ENCODE measurements at regions not wholly inside any gene's neighbourhood (a gene's known extent, or its start where the extent isn't known, plus 50 kb on each side); places are given as distances from the start of the nearest gene placed in this dataset.
"Not testable (repeated sequence)": the region's sequence is repeated elsewhere in the genome, so short reads cannot be mapped to it uniquely, and the experiment has no call there.

- FAIRE-seq = not testable (repeated sequence)
These were observed 73.5 kb downstream of the NPIPA8 start for GRCh38 chr16:18263046-18263445.

- not testable (repeated sequence) for FAIRE-seq
These were observed 74.7 kb downstream of the NPIPA8 start for GRCh38 chr16:18261848-18262247.

GRCh38 chr16:18259496-18260176, 76.9 kb downstream of the NPIPA8 start:
- not testable (repeated sequence) for FAIRE-seq

GRCh38 chr16:18252943-18253342, 83.6 kb downstream of the NPIPA8 start:
- not testable (repeated sequence) for FAIRE-seq

GRCh38 chr16:18230505-18230904, 106.0 kb downstream of the NPIPA8 start:
- FAIRE-seq = not testable (repeated sequence)

- FAIRE-seq = not testable (repeated sequence)
These were observed 114.2 kb downstream of the NPIPA8 start for GRCh38 chr16:18222054-18223009.

GRCh38 chr16:18217741-18218140, 118.8 kb downstream of the NPIPA8 start:
- not testable (repeated sequence) for FAIRE-seq

GRCh38 chr16:18216814-18217213, 119.7 kb downstream of the NPIPA8 start:
- not testable (repeated sequence) for FAIRE-seq

- not testable (repeated sequence) for FAIRE-seq
These were observed 122.7 kb downstream of the NPIPA8 start for GRCh38 chr16:18213810-18214209.

GRCh38 chr16:18211505-18211904, 125.0 kb downstream of the NPIPA8 start:
- FAIRE-seq = not testable (repeated sequence)

- FAIRE-seq = not testable (repeated sequence)
These were observed 131.8 kb downstream of the NPIPA8 start for GRCh38 chr16:18204786-18205185.

- FAIRE-seq = not testable (repeated sequence)
These were observed 132.2 kb downstream of the NPIPA8 start for GRCh38 chr16:18204309-18204708.

- not testable (repeated sequence) for FAIRE-seq
These were observed 135.0 kb downstream of the NPIPA8 start for GRCh38 chr16:18201511-18201910.

- FAIRE-seq = not testable (repeated sequence)
These were observed 144.1 kb downstream of the NPIPA8 start for GRCh38 chr16:18192389-18192788.

- FAIRE-seq = not testable (repeated sequence)
These were observed 146.4 kb downstream of the NPIPA8 start for GRCh38 chr16:18190179-18190578.

- not testable (repeated sequence) for FAIRE-seq
These were observed 151.8 kb downstream of the NPIPA8 start for GRCh38 chr16:18184755-18185154.

- not testable (repeated sequence) for FAIRE-seq
These were observed 155.5 kb downstream of the NPIPA8 start for GRCh38 chr16:18181028-18181427.

GRCh38 chr16:18173945-18174497, 162.5 kb downstream of the NPIPA8 start:
- FAIRE-seq = not testable (repeated sequence)

GRCh38 chr16:18162293-18162692, 174.2 kb downstream of the NPIPA8 start:
- FAIRE-seq = not testable (repeated sequence)

GRCh38 chr16:18161224-18161623, 175.3 kb downstream of the NPIPA8 start:
- not testable (repeated sequence) for FAIRE-seq

GRCh38 chr16:18159185-18159584, 177.4 kb downstream of the NPIPA8 start:
- FAIRE-seq = not testable (repeated sequence)

GRCh38 chr16:18157854-18158253, 178.7 kb downstream of the NPIPA8 start:
- not testable (repeated sequence) for FAIRE-seq

GRCh38 chr16:18152832-18153231, 183.7 kb downstream of the NPIPA8 start:
- not testable (repeated sequence) for FAIRE-seq

Data from G401.6 (cell line).